ENCODE measurements at regions not wholly inside any gene's neighbourhood (a gene's known extent, or its start where the extent isn't known, plus 50 kb on each side); places are given as distances from the start of the nearest gene placed in this dataset.

GRCh38 chr14:71672596-71672995, 259.6 kb upstream of the RGS6 start:
- DNase-seq (ENCODE audit: low spot score): no peak

- no peak for DNase-seq (ENCODE audit: low spot score)
Measured at GRCh38 chr14:71675126-71675899, 256.9 kb upstream of the RGS6 start.

GRCh38 chr14:71675900-71676287, 256.3 kb upstream of the RGS6 start:
- no peak for DNase-seq (ENCODE audit: low spot score)

GRCh38 chr14:71680736-71681387, 251.4 kb upstream of the RGS6 start:
- DNase-seq (ENCODE audit: low spot score): no peak

- DNase-seq (ENCODE audit: low spot score): no peak
Measured at GRCh38 chr14:71682337-71682736, 249.9 kb upstream of the RGS6 start.

- no peak for DNase-seq (ENCODE audit: low spot score)
Measured at GRCh38 chr14:71684323-71684722, 247.9 kb upstream of the RGS6 start.

GRCh38 chr14:71686677-71687076, 245.6 kb upstream of the RGS6 start:
- no peak for DNase-seq (ENCODE audit: low spot score)

- no peak for DNase-seq (ENCODE audit: low spot score)
Measured at GRCh38 chr14:71687166-71687831, 244.9 kb upstream of the RGS6 start.

GRCh38 chr14:71688576-71688975, 243.7 kb upstream of the RGS6 start:
- DNase-seq (ENCODE audit: low spot score): no peak

GRCh38 chr14:71690478-71690877, 241.8 kb upstream of the RGS6 start:
- no peak for DNase-seq (ENCODE audit: low spot score)

- no peak for DNase-seq (ENCODE audit: low spot score)
Measured at GRCh38 chr14:71692496-71692895, 239.7 kb upstream of the RGS6 start.

- no peak for DNase-seq (ENCODE audit: low spot score)
Measured at GRCh38 chr14:71693381-71693780, 238.8 kb upstream of the RGS6 start.

- no peak for DNase-seq (ENCODE audit: low spot score)
Measured at GRCh38 chr14:71694591-71695530, 237.4 kb upstream of the RGS6 start.

GRCh38 chr14:71695611-71696350, 236.4 kb upstream of the RGS6 start:
- DNase-seq (ENCODE audit: low spot score): no peak

GRCh38 chr14:71698027-71698426, 234.2 kb upstream of the RGS6 start:
- DNase-seq (ENCODE audit: low spot score): no peak

- DNase-seq (ENCODE audit: low spot score): no peak
Measured at GRCh38 chr14:71698673-71699072, 233.6 kb upstream of the RGS6 start.

GRCh38 chr14:71701990-71702389, 230.2 kb upstream of the RGS6 start:
- DNase-seq (ENCODE audit: low spot score): no peak

- DNase-seq (ENCODE audit: low spot score): no peak
Measured at GRCh38 chr14:71702786-71703185, 229.4 kb upstream of the RGS6 start.

GRCh38 chr14:71703477-71703876, 228.8 kb upstream of the RGS6 start:
- DNase-seq (ENCODE audit: low spot score): no peak

- DNase-seq (ENCODE audit: low spot score): no peak
Measured at GRCh38 chr14:71704210-71704609, 228.0 kb upstream of the RGS6 start.

GRCh38 chr14:71705460-71705859, 226.8 kb upstream of the RGS6 start:
- DNase-seq (ENCODE audit: low spot score): no peak
